GM12874 (cell line): ENCODE measurements at regions not wholly inside any gene's neighbourhood (a gene's known extent, or its start where the extent isn't known, plus 50 kb on each side); places are given as distances from the start of the nearest gene placed in this dataset.

Source experiments
- CTCF ChIP-seq: IDR thresholded peaks from 2 replicates; pipeline ENCODE4 v1.5.1; 2011; ENCODE audit warnings: low read depth, mild to moderate bottlenecking, control low read depth, low read length, moderate library complexity; ENCODE audit not compliant: insufficient read depth

DNA sequence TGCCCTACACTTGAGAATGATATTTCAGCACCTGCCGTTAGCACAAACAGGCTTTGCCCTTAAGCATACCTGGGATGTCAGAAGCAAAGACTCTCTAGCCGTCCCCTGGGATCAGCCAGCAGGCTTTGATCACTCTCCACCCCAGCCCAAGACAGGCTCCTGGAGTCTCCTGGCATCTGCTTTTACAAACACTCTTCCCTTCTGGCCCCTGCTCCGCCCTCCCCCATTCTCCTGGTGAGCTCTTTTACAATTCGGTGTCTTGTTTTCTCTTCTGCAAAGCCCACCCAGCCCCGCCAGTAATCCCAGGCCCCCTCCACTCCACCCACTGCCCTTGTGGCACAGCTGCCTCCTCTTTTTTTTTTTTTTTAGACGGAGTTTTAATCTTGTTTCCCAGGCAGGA lies 50.4 kb downstream of the KATNIP start:
- TF ChIP-seq CTCF, result no peak

DNA sequence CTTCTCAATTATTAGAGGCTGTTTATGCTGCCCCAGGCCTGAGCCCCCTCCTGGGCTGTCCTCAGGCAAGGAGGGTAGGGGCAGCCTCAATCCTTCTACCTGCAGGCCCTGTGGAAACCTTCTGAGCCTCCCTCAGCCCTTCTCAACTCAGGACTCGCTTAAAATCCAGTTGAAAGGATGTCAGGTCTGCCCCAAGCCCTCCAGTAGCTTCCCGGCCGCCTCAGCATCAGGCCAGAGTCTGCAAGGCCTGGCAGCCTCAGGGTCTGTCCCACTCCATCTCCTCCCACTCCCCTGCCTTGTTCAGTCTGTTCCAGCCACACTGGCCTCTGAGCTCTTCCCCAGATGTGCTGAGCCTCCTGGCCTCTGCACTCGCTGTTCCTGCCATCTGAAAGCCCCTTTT lies 52.2 kb downstream of the KATNIP start:
- no peak for TF ChIP-seq CTCF

DNA sequence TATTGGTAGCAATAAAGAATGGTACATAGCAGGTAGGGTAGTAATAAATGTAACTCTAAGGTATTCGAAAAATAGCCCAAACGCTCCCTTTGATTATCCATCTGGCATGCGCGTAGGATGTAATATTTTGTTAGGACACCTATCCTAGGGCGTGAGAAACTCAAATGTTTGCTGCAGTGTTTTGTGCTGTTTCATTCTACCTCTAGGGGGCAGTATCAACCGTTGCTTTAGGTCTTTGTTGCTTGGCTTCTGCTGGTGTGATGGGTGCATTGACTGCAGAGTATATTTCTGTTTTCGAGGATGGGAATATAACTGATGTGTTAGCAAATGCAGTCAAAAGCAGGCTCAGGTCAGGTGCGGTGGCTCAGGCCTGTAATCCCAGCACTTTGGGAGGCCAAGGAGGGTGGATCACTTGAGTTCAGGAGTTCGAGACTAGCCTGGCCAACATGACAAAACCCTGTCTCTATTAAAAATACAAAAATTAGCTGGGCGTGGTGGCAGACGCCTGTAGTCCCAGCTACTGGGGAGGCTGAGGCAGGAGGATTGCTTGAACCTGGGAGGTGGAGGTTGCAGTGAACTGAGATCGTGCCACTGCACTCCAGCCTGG lies 55.7 kb downstream of the KATNIP start:
- peak; percentile 73 for TF ChIP-seq CTCF

DNA sequence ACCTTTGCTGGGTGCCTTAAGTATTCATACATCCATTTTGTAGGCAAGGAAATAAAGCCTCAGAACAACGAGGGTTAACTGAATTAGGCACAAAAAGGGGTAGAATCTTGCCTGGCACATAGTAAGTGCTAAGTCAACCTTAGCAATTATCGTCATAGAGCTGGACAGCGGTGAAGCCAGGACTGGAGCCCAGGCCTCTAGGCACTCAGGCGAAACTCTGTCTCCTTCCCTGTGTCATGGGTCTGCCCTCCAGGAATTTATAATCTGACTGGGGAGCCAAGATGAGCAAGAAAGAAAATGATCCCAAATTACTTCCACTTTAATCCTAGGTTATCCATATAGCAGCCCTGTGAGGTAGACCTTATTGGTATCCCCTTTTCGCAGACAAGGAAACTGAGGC lies 61.4 kb downstream of the KATNIP start:
- no peak for TF ChIP-seq CTCF

GRCh38 chr16:27613238-27613791 lies 63.4 kb downstream of the KATNIP start:
- TF ChIP-seq CTCF, result no peak

DNA sequence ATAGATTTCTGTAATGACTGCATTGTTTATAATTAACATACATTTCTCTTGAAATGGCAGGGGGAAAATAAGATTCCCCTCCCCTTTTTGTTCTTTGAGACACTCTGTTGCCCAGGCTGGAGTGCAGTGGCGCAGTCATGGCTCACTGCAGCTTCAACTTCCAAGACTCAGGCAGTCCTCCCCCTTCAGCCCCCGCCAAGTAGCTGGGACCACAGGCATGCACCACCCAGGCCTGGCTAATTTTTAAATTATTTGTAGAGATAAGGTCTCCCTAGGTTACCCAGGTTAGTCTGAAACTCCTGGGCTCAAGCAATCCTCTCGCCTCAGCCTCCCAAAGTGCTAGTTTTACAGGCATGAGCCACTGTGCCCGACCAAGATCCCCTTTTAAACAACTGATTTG lies 67.7 kb downstream of the KATNIP start:
- no peak for TF ChIP-seq CTCF

DNA sequence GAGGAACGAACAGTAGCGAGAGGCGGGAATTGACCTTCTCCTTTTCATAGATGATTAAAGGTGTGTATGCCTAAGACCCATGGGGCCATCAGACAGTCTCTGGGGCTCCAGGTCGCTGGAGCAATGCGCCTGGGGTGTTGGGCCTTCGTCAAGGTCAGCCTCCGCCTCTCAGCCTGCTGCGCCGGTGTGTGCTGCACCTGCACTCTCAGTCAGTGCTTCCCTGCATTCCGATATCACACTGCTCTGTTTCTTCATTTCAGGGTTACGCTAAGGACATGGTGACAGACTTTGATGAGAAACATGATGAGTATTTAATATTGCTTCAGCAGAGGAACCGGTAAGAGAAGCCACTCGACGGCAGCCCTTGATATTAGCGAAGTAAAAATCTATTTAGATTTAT lies 68.2 kb downstream of the KATNIP start:
- no peak for TF ChIP-seq CTCF
